ENCODE measurements at regions not wholly inside any gene's neighbourhood (a gene's known extent, or its start where the extent isn't known, plus 50 kb on each side); places are given as distances from the start of the nearest gene placed in this dataset.

DNA sequence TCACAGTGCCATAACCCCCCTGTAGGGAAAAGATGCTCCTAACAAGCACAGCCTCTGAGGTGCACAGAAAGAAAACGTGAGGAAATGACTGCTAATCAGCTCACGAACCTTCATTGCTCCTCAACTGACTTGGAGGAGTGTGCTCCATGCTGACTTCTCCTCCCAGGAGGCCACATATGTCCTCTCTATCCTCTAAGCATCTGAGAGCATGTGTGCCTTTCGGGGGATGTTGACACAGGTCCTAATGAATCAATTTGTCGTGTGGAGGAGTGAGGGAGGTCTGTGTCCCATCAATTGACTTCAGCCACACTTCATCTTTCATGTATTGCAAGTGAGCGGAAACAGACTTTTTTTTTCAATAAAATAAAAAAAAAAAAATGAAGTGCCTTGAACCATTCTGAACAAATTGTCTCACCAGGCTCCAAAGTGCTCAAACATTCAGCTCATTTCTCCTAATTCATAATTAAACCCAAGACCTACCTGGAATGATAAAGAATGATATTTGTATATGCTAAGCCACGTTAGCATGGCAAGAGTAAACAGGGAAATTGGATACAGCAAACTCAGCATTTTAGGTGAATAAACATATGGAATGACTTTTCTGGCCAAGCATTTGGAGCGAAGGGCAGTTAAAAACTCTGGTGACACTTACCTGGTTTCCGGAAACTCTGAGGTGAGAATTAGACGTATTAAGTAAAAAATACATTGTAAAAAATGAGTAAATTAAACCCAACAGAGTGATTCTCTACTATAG is 317.6 kb upstream of the FAT3 start:
- Mint-ChIP-seq H3K9me3 (ENCODE audit: unreplicated experiment) (no peaks in the 10 kb centered on the region), H3K27ac (ENCODE audit: unreplicated experiment) (no peak overlapping the region)

DNA sequence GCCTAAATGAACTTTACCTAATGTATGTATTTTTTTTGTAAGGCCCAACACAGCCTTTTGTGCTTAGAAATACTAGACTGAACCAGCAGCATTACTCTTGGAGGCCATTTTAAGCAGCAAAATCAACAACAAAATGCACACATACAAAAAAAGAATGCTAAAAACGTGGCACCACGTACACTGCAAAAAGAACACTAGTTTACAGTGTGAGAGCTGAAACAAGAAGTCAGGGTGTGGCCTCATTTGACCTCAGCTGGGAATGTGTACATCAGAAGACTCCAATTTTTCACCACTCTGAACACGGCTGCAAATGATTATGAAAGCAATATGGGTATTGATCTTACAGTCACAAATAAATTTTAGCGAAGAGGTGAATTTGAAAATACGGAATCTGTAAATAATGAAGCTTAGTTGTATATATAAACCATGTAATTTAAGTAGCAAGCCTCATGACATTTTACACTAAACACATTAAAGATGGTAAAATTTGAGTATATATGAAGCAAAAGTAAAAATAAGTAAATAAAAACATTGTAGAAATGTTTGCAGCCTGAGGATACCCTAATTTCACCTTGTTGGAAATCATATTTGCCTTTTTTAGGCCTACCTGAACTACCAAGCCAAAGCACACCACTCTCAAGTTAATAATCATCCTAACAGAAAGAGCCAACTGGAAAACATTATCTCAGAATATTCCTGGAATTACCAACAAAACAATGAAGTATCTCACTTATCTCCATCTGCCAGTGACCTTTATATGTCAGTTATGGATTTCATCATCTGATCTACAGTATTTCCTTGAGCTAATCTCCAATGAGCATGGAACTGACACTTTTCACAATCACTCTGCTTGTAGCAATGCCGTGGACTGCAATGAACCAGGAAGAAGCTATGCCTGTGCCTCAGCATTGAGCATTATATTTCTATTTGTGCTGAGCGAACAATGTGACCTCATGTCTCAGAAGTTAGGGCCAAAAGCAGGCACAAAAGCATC is 319.5 kb upstream of the FAT3 start:
- no peaks in the 10 kb centered on the region for H3K9me3 ChIP-seq
- DNase-seq = no peak
- H3K27ac Mint-ChIP-seq (ENCODE audit: unreplicated experiment) = no peak overlapping the region
- no peak overlapping the region for H3K4me3 ChIP-seq (ENCODE audit: low read depth, low read length)
- no peaks in the 10 kb centered on the region for H3K27me3 Mint-ChIP-seq (ENCODE audit: insufficient read depth, unreplicated experiment)
- H3K36me3 Mint-ChIP-seq (ENCODE audit: insufficient read depth, unreplicated experiment) = no peaks in the 10 kb centered on the region
- no peak overlapping the region for H3K4me3 Mint-ChIP-seq (ENCODE audit: unreplicated experiment)
- H3K4me1 ChIP-seq = no peaks in the 10 kb centered on the region
- no peaks in the 10 kb centered on the region for H3K9me3 Mint-ChIP-seq (ENCODE audit: unreplicated experiment)
- POLR2A ChIA-PET = no interaction called here
- TF ChIP-seq, protein P1, sequence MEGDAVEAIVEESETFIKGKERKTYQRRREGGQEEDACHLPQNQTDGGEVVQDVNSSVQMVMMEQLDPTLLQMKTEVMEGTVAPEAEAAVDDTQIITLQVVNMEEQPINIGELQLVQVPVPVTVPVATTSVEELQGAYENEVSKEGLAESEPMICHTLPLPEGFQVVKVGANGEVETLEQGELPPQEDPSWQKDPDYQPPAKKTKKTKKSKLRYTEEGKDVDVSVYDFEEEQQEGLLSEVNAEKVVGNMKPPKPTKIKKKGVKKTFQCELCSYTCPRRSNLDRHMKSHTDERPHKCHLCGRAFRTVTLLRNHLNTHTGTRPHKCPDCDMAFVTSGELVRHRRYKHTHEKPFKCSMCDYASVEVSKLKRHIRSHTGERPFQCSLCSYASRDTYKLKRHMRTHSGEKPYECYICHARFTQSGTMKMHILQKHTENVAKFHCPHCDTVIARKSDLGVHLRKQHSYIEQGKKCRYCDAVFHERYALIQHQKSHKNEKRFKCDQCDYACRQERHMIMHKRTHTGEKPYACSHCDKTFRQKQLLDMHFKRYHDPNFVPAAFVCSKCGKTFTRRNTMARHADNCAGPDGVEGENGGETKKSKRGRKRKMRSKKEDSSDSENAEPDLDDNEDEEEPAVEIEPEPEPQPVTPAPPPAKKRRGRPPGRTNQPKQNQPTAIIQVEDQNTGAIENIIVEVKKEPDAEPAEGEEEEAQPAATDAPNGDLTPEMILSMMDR (IDR thresholded peaks at IDR 0.05; ENCODE audit: insufficient read depth in 1 of 2, low read depth in 1 of 2, low read length in 1 of 2, severe bottlenecking in 1 of 2, unreplicated experiment in 1 of 2) = no peak
- H3K27me3 ChIP-seq (replicated peaks; ENCODE audit: control insufficient read depth, insufficient read depth, low read length) = no peaks in the 10 kb centered on the region
- no peaks in the 10 kb centered on the region for H3K36me3 ChIP-seq (ENCODE audit: control insufficient read depth, insufficient read depth, low read length)
- CTCF ChIA-PET = no interaction called here
- BruUV-seq (replicated peaks) = no TSS peak
- intact Hi-C loops (cut with micrococcal nuclease; ENCODE audit: unreplicated experiment) = no loop called here
- no peaks in the 10 kb centered on the region for H3K4me1 Mint-ChIP-seq (ENCODE audit: low read depth, unreplicated experiment)

More for the DNA sequence above, 317.6 kb upstream of the FAT3 start:
- ChIA-PET CTCF (no interaction called here), POLR2A (no interaction called here)
- Histone ChIP-seq H3K27me3 (replicated peaks; ENCODE audit: control insufficient read depth, insufficient read depth, low read length) (no peaks in the 10 kb centered on the region), H3K4me3 (ENCODE audit: low read depth, low read length) (no peak overlapping the region), H3K36me3 (ENCODE audit: control insufficient read depth, insufficient read depth, low read length) (no peaks in the 10 kb centered on the region), H3K4me1 (no peaks in the 10 kb centered on the region), H3K9me3 (no peaks in the 10 kb centered on the region)
- TF ChIP-seq, protein P1 (IDR thresholded peaks at IDR 0.05; ENCODE audit: insufficient read depth in 1 of 2, low read depth in 1 of 2, low read length in 1 of 2, severe bottlenecking in 1 of 2, unreplicated experiment in 1 of 2) = no peak
- no peak for DNase-seq
- intact Hi-C loops (cut with micrococcal nuclease; ENCODE audit: unreplicated experiment) = no loop called here
- Mint-ChIP-seq H3K4me1 (ENCODE audit: low read depth, unreplicated experiment) (no peaks in the 10 kb centered on the region), H3K4me3 (ENCODE audit: unreplicated experiment) (no peak overlapping the region), H3K36me3 (ENCODE audit: insufficient read depth, unreplicated experiment) (no peaks in the 10 kb centered on the region), H3K27me3 (ENCODE audit: insufficient read depth, unreplicated experiment) (no peaks in the 10 kb centered on the region)
- no TSS peak for BruUV-seq (replicated peaks)

DNA sequence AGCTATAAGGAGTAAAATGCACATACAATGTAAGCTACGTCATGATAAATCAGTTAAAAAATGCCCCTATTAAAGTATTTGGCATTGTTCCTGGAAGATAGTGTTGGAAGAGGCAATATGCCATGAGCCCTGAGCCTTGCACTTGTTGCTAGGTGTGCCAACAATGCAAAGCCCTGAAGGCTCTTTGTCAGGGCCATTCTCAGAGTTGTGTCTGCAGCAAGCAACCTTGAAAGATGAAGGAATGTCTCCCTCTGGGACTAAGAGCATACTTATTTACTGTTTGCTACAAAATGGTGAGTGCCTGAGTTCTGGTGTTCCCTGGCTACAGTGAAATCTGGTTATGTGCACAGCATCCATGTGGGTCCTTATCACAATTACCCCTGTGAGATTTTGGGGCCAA is 322.3 kb upstream of the FAT3 start:
- peaks cover 4% of the 10 kb centered on the region for H3K27me3 Mint-ChIP-seq (ENCODE audit: insufficient read depth, unreplicated experiment)
- no peaks in the 10 kb centered on the region for H3K4me1 ChIP-seq
- TF ChIP-seq, protein P1 (IDR thresholded peaks at IDR 0.05; ENCODE audit: insufficient read depth in 1 of 2, low read depth in 1 of 2, low read length in 1 of 2, severe bottlenecking in 1 of 2, unreplicated experiment in 1 of 2) = no peak
- no peaks in the 10 kb centered on the region for H3K27me3 ChIP-seq (replicated peaks; ENCODE audit: control insufficient read depth, insufficient read depth, low read length)
- BruUV-seq (replicated peaks) = no TSS peak
- no peak overlapping the region for H3K27ac Mint-ChIP-seq (ENCODE audit: unreplicated experiment)
- intact Hi-C loops (cut with micrococcal nuclease; ENCODE audit: unreplicated experiment) = no loop called here
- H3K36me3 Mint-ChIP-seq (ENCODE audit: insufficient read depth, unreplicated experiment) = no peaks in the 10 kb centered on the region
- H3K4me1 Mint-ChIP-seq (ENCODE audit: low read depth, unreplicated experiment) = no peaks in the 10 kb centered on the region
- CTCF ChIA-PET = no interaction called here
- no peaks in the 10 kb centered on the region for H3K36me3 ChIP-seq (ENCODE audit: control insufficient read depth, insufficient read depth, low read length)
- POLR2A ChIA-PET = no interaction called here
- H3K9me3 Mint-ChIP-seq (ENCODE audit: unreplicated experiment) = no peaks in the 10 kb centered on the region
- H3K4me3 ChIP-seq (ENCODE audit: low read depth, low read length) = no peak overlapping the region
- H3K4me3 Mint-ChIP-seq (ENCODE audit: unreplicated experiment) = no peak overlapping the region
- H3K9me3 ChIP-seq = no peaks in the 10 kb centered on the region
- DNase-seq = no peak

Data from Caco-2 (cell line).